MM.1S (cell line): ENCODE measurements at regions not wholly inside any gene's neighbourhood (a gene's known extent, or its start where the extent isn't known, plus 50 kb on each side); places are given as distances from the start of the nearest gene placed in this dataset.

Source experiments
- CTCF ChIP-seq: fragments of 300-600 bp; sonication (generic); IDR thresholded peaks from 2 replicates; pipeline ENCODE4 v1.5.1; 2016; ENCODE audit warnings: antibody characterized with exemption, low read length, mixed read lengths
- EZH2 ChIP-seq: fragments of 300-600 bp; sonication (generic); optimal IDR thresholded peaks from 2 replicates; pipeline ENCODE3; 2017; ENCODE audit warnings: low read depth, mild to moderate bottlenecking, antibody characterized with exemption, low read length, mixed read lengths
- EZH2phosphoT487 ChIP-seq: fragments of 300-600 bp; sonication (generic); IDR thresholded peaks from 2 replicates; pipeline ENCODE4 v1.6.1; 2018; ENCODE audit warnings: antibody characterized with exemption, low read length

GRCh38 chr6:104449918-104450317 is 409.8 kb downstream of the HACE1 start:
- TF ChIP-seq CTCF (no peak), EZH2 (no peak), EZH2phosphoT487 (no peak)
